ENCODE measurements at regions not wholly inside any gene's neighbourhood (a gene's known extent, or its start where the extent isn't known, plus 50 kb on each side); places are given as distances from the start of the nearest gene placed in this dataset.

- Histone ChIP-seq H3K4me1 (ENCODE audit: insufficient read depth) (peaks cover 15% of the 10 kb centered on the region; the same call in 1 of the 2 replicates), H3K4me2 (0 out of 2 replicates have a peak overlapping the region, but pooled peaks have one; percentile 6), H3K9me2 (ENCODE audit: insufficient read depth) (0 out of 2 replicates have a peak, but pooled peaks cover 7% of the 10 kb centered on the region), H3K27me3 (ENCODE audit: insufficient read depth) (no peaks in the 10 kb centered on the region), H3K27ac (ENCODE audit: low read depth) (no peak overlapping the region), H4K20me1 (replicated peaks; ENCODE audit: insufficient read depth) (no peaks in the 10 kb centered on the region), H3K4me3 (no peak overlapping the region), H3K36me3 (ENCODE audit: insufficient read depth) (peaks cover 8% of the 10 kb centered on the region; the same call in 1 of the 2 replicates), H3F3A (replicated peaks; ENCODE audit: low read depth) (no peaks in the 10 kb centered on the region), H2AFZ (no peak overlapping the region), H3K79me2 (replicated peaks; ENCODE audit: insufficient read depth) (no peaks in the 10 kb centered on the region)
- no peak overlapping the region for H3K4me3 Mint-ChIP-seq
- peaks cover 17% of the 10 kb centered on the region for H3K4me1 Mint-ChIP-seq
- peaks cover 70% of the 10 kb centered on the region for H3K36me3 Mint-ChIP-seq (ENCODE audit: low read depth)
- no peak for DNase-seq (ENCODE audit: low spot score)
- no peak for TF ChIP-seq STAT1 (IDR thresholded peaks at IDR 0.05; ENCODE audit: unreplicated experiment)
- TF ChIP-seq CTCF (conservative IDR thresholded peaks at IDR 0.05; ENCODE audit: low read depth in 2 of 2), result no peak
- no peak for TF ChIP-seq EZH2phosphoT487 (IDR thresholded peaks at IDR 0.05; ENCODE audit: unreplicated experiment)
- no peak for TF ChIP-seq ETS1 (IDR thresholded peaks at IDR 0.05)
- TF ChIP-seq POLR2AphosphoS5 (IDR thresholded peaks at IDR 0.05; ENCODE audit: low read depth), result no peak
- no peak for TF ChIP-seq ZNF331 (CRISPR knock-in tag; IDR thresholded peaks at IDR 0.05; ENCODE audit: low read depth)
- no peak for TF ChIP-seq CREB1 (CRISPR knock-in tag; IDR thresholded peaks at IDR 0.05; ENCODE audit: low read depth)
- no peak for TF ChIP-seq ZNF114 (CRISPR knock-in tag; IDR thresholded peaks at IDR 0.05)
- no peak for TF ChIP-seq EZH2 (IDR thresholded peaks at IDR 0.05; ENCODE audit: low read depth, unreplicated experiment)
- no peak for TF ChIP-seq JUNB (IDR thresholded peaks at IDR 0.05; ENCODE audit: unreplicated experiment)
- TF ChIP-seq, protein P1, sequence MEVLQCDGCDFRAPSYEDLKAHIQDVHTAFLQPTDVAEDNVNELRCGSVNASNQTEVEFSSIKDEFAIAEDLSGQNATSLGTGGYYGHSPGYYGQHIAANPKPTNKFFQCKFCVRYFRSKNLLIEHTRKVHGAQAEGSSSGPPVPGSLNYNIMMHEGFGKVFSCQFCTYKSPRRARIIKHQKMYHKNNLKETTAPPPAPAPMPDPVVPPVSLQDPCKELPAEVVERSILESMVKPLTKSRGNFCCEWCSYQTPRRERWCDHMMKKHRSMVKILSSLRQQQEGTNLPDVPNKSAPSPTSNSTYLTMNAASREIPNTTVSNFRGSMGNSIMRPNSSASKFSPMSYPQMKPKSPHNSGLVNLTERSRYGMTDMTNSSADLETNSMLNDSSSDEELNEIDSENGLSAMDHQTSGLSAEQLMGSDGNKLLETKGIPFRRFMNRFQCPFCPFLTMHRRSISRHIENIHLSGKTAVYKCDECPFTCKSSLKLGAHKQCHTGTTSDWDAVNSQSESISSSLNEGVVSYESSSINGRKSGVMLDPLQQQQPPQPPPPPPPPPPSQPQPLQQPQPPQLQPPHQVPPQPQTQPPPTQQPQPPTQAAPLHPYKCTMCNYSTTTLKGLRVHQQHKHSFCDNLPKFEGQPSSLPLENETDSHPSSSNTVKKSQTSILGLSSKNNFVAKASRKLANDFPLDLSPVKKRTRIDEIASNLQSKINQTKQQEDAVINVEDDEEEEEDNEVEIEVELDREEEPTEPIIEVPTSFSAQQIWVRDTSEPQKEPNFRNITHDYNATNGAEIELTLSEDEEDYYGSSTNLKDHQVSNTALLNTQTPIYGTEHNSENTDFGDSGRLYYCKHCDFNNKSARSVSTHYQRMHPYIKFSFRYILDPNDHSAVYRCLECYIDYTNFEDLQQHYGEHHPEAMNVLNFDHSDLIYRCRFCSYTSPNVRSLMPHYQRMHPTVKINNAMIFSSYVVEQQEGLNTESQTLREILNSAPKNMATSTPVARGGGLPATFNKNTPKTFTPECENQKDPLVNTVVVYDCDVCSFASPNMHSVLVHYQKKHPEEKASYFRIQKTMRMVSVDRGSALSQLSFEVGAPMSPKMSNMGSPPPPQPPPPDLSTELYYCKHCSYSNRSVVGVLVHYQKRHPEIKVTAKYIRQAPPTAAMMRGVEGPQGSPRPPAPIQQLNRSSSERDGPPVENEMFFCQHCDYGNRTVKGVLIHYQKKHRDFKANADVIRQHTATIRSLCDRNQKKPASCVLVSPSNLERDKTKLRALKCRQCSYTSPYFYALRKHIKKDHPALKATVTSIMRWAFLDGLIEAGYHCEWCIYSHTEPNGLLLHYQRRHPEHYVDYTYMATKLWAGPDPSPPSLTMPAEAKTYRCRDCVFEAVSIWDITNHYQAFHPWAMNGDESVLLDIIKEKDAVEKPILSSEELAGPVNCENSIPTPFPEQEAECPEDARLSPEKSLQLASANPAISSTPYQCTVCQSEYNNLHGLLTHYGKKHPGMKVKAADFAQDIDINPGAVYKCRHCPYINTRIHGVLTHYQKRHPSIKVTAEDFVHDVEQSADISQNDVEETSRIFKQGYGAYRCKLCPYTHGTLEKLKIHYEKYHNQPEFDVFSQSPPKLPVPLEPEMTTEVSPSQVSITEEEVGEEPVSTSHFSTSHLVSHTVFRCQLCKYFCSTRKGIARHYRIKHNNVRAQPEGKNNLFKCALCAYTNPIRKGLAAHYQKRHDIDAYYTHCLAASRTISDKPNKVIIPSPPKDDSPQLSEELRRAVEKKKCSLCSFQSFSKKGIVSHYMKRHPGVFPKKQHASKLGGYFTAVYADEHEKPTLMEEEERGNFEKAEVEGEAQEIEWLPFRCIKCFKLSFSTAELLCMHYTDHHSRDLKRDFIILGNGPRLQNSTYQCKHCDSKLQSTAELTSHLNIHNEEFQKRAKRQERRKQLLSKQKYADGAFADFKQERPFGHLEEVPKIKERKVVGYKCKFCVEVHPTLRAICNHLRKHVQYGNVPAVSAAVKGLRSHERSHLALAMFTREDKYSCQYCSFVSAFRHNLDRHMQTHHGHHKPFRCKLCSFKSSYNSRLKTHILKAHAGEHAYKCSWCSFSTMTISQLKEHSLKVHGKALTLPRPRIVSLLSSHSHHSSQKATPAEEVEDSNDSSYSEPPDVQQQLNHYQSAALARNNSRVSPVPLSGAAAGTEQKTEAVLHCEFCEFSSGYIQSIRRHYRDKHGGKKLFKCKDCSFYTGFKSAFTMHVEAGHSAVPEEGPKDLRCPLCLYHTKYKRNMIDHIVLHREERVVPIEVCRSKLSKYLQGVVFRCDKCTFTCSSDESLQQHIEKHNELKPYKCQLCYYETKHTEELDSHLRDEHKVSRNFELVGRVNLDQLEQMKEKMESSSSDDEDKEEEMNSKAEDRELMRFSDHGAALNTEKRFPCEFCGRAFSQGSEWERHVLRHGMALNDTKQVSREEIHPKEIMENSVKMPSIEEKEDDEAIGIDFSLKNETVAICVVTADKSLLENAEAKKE (CRISPR knock-in tag; IDR thresholded peaks at IDR 0.05), result no peak
- no peak for TF ChIP-seq NANOG (IDR thresholded peaks at IDR 0.05; ENCODE audit: borderline replicate concordance)
- no peak for TF ChIP-seq REST (IDR thresholded peaks at IDR 0.05; ENCODE audit: unreplicated experiment)
- peaks cover 2% of the 10 kb centered on the region for H3K27me3 Mint-ChIP-seq (ENCODE audit: insufficient read depth, low read depth, poor library complexity)
- H3K9me3 Mint-ChIP-seq, result peaks cover 65% of the 10 kb centered on the region
- H3K27ac Mint-ChIP-seq, result 0 out of 2 replicates have a peak overlapping the region, but pooled peaks have one; percentile 44
- no peak for ATAC-seq
Measured at GRCh38 chr10:58017719-58018367, 249.9 kb downstream of the IPMK start.
